ENCODE measurements at regions not wholly inside any gene's neighbourhood (a gene's known extent, or its start where the extent isn't known, plus 50 kb on each side); places are given as distances from the start of the nearest gene placed in this dataset.

GRCh38 chr15:101590785-101591184, 61.4 kb downstream of the TM2D3 start:
- Histone ChIP-seq H3K4me1 (no peaks in the 10 kb centered on the region), H3K27me3 (replicated peaks in 1 of 7) (peaks cover 0 to 6% (median 0%) of the 10 kb centered on the region in 7 donors), H3K36me3 (no peaks in the 10 kb centered on the region), H3K27ac (no peak overlapping the region), H3K9me3 (peaks cover 0 to 13% (median 2%) of the 10 kb centered on the region in 8 donors), H3K4me3 (no peak overlapping the region)
- DNase-seq, result no peak
- 60 to 80% (median 69%) methylated on average over 3 of the region's 3 CpGs for WGBS, 5 donors
- intact Hi-C loops (cut with DNase I; ENCODE audit: low total_unique reads), result no loop called here
- no peak for TF ChIP-seq CTCF (IDR thresholded peaks at IDR 0.05 in 8 of 11, conservative IDR thresholded peaks at IDR 0.05 in 3 of 11)
- no peak for TF ChIP-seq POLR2A (IDR thresholded peaks at IDR 0.05)
- no peak for TF ChIP-seq POLR2AphosphoS5 (IDR thresholded peaks at IDR 0.05)

- Histone ChIP-seq H3K9me3 (peaks cover 0 to 17% (median 9%) of the 10 kb centered on the region in 8 donors), H3K27ac (no peak overlapping the region), H3K4me3 (no peak overlapping the region), H3K27me3 (replicated peaks in 1 of 7) (peaks cover 0 to 39% (median 0%) of the 10 kb centered on the region in 7 donors), H3K36me3 (no peaks in the 10 kb centered on the region), H3K4me1 (peaks cover 0 to 6% (median 0%) of the 10 kb centered on the region in 6 donors)
- intact Hi-C loops (cut with DNase I; ENCODE audit: low total_unique reads), result no loop called here
- TF ChIP-seq CTCF (IDR thresholded peaks at IDR 0.05 in 8 of 11, conservative IDR thresholded peaks at IDR 0.05 in 3 of 11) (no peak), POLR2AphosphoS5 (IDR thresholded peaks at IDR 0.05) (no peak), POLR2A (IDR thresholded peaks at IDR 0.05) (no peak)
- no peak for DNase-seq
Observed at GRCh38 chr15:101583284-101583683, 68.9 kb downstream of the TM2D3 start.

GRCh38 chr15:101580431-101580830, 71.8 kb downstream of the TM2D3 start:
- Histone ChIP-seq H3K27me3 (replicated peaks in 1 of 7) (peaks cover 0 to 57% (median 0%) of the 10 kb centered on the region in 7 donors), H3K9me3 (peaks cover 0 to 17% (median 9%) of the 10 kb centered on the region in 8 donors), H3K27ac (no peak overlapping the region), H3K36me3 (no peaks in the 10 kb centered on the region), H3K4me1 (peaks cover 0 to 6% (median 0%) of the 10 kb centered on the region in 6 donors), H3K4me3 (no peak overlapping the region)
- no peak for DNase-seq
- TF ChIP-seq POLR2AphosphoS5 (IDR thresholded peaks at IDR 0.05) (no peak), POLR2A (IDR thresholded peaks at IDR 0.05) (no peak), CTCF (IDR thresholded peaks at IDR 0.05 in 8 of 11, conservative IDR thresholded peaks at IDR 0.05 in 3 of 11) (no peak)
- intact Hi-C loops (cut with DNase I; ENCODE audit: low total_unique reads), result no loop called here
- WGBS, 5 donors, result 85 to 92% (median 86%) methylated on average over 11 of the region's 11 CpGs

- no peak for DNase-seq
- Histone ChIP-seq H3K36me3 (no peaks in the 10 kb centered on the region), H3K4me1 (peaks cover 0 to 6% (median 0%) of the 10 kb centered on the region in 6 donors), H3K27ac (no peak overlapping the region), H3K27me3 (replicated peaks in 1 of 7) (peaks cover 0 to 60% (median 0%) of the 10 kb centered on the region in 7 donors), H3K4me3 (no peak overlapping the region), H3K9me3 (peaks cover 0 to 17% (median 9%) of the 10 kb centered on the region in 8 donors)
- 52 to 72% (median 65%) methylated on average over 6 to 8 of the region's 8 CpGs for WGBS, 5 donors
- no peak for TF ChIP-seq CTCF (IDR thresholded peaks at IDR 0.05 in 8 of 11, conservative IDR thresholded peaks at IDR 0.05 in 3 of 11)
- intact Hi-C loops (cut with DNase I; ENCODE audit: low total_unique reads), result no loop called here
Observed at GRCh38 chr15:101579631-101580163, 72.5 kb downstream of the TM2D3 start.
